Posterior cingulate gyrus (tissue), 11 donors: ENCODE measurements at regions not wholly inside any gene's neighbourhood (a gene's known extent, or its start where the extent isn't known, plus 50 kb on each side); places are given as distances from the start of the nearest gene placed in this dataset.

Source experiments
- DNase-seq, 10 donors: peaks; one replicate each; pipeline versions ENCODE4 v3.0.0 to v3.0.0-alpha.2; 2020 to 2021; ENCODE audit warnings: mixed read lengths in 3 of 10
- intact Hi-C: fragments of 100-400 bp; cut with DNase I; formaldehyde crosslinking; loops from one replicate; pipeline ENCODE4 v1.15.1; 2023

- DNase-seq, result no peak
- intact Hi-C loops, result no loop called here
Observed at GRCh38 chr20:37643400-37643799, 50.4 kb upstream of the CTNNBL1 start.

GRCh38 chr20:37642246-37642645, 51.6 kb upstream of the CTNNBL1 start:
- intact Hi-C loops, result no loop called here
- no peak for DNase-seq

GRCh38 chr20:37640600-37641561, 52.9 kb upstream of the CTNNBL1 start:
- intact Hi-C loops, result no loop called here
- DNase-seq, result no peak

- intact Hi-C loops, result no loop called here
- DNase-seq, result no peak
Observed at GRCh38 chr20:37638527-37638926, 55.3 kb upstream of the CTNNBL1 start.

GRCh38 chr20:37636977-37637376, 56.9 kb upstream of the CTNNBL1 start:
- intact Hi-C loops, result no loop called here
- DNase-seq, result no peak

GRCh38 chr20:37636212-37636975, 57.4 kb upstream of the CTNNBL1 start:
- no peak for DNase-seq
- intact Hi-C loops, result no loop called here

- no peak for DNase-seq
- intact Hi-C loops, result no loop called here
Observed at GRCh38 chr20:37630993-37631392, 62.8 kb upstream of the CTNNBL1 start.

- intact Hi-C loops, result no loop called here
Observed at GRCh38 chr20:37630166-37630565, 63.7 kb upstream of the CTNNBL1 start.

GRCh38 chr20:37627767-37628130, 66.1 kb upstream of the CTNNBL1 start:
- intact Hi-C loops, result no loop called here
- no peak for DNase-seq

More at GRCh38 chr20:37630166-37630565, 63.7 kb upstream of the CTNNBL1 start:
- peak in 2 of 10 donors; percentile 8 to 82 for DNase-seq

GRCh38 chr20:37627060-37627766, 66.6 kb upstream of the CTNNBL1 start:
- intact Hi-C loops, result no loop called here
- DNase-seq, result peak in 3 of 10 donors; percentile 9 to 85 (median 28)

GRCh38 chr20:37624963-37625362, 68.9 kb upstream of the CTNNBL1 start:
- no peak for DNase-seq
- intact Hi-C loops, result no loop called here

- DNase-seq, result no peak
- intact Hi-C loops, result no loop called here
Observed at GRCh38 chr20:37622728-37623127, 71.1 kb upstream of the CTNNBL1 start.

- intact Hi-C loops, result no loop called here
Observed at GRCh38 chr20:37619496-37619895, 74.3 kb upstream of the CTNNBL1 start.

GRCh38 chr20:37616110-37616425, 77.8 kb upstream of the CTNNBL1 start:
- intact Hi-C loops, result no loop called here
- no peak for DNase-seq

More at GRCh38 chr20:37619496-37619895, 74.3 kb upstream of the CTNNBL1 start:
- DNase-seq, result no peak

GRCh38 chr20:37615340-37616109, 78.3 kb upstream of the CTNNBL1 start:
- intact Hi-C loops, result no loop called here
- peak in 2 of 10 donors; percentile 14 to 27 for DNase-seq

- intact Hi-C loops, result no loop called here
- DNase-seq, result no peak
Observed at GRCh38 chr20:37611852-37612251, 82.0 kb upstream of the CTNNBL1 start.

- intact Hi-C loops, result no loop called here
- no peak for DNase-seq
Observed at GRCh38 chr20:37611346-37611745, 82.5 kb upstream of the CTNNBL1 start.

- no peak for DNase-seq
- intact Hi-C loops, result no loop called here
Observed at GRCh38 chr20:37610203-37610798, 82.6 kb upstream of the BLCAP start.

GRCh38 chr20:37602634-37603033, 75.0 kb upstream of the BLCAP start:
- DNase-seq, result no peak
- intact Hi-C loops, result no loop called here

GRCh38 chr20:37600486-37600885, 72.8 kb upstream of the BLCAP start:
- intact Hi-C loops, result no loop called here
- no peak for DNase-seq
